ENCODE measurements at regions not wholly inside any gene's neighbourhood (a gene's known extent, or its start where the extent isn't known, plus 50 kb on each side); places are given as distances from the start of the nearest gene placed in this dataset.

- H3K27me3 ChIP-seq (ENCODE audit: control insufficient read depth in 1 of 2, insufficient read depth in 2 of 2, low read length in 2 of 2), result no peaks in the 10 kb centered on the region
- no peaks in the 10 kb centered on the region for H3K9me3 ChIP-seq (ENCODE audit: control insufficient read depth in 1 of 2, insufficient read depth in 1 of 2, low read length in 2 of 2)
- H3K36me3 ChIP-seq (ENCODE audit: insufficient read depth, low read length), result no peaks in the 10 kb centered on the region
- ChIA-PET POLR2A (interaction anchor here (0.5 to 6.1 kb wide), 26 partner anchors 9 to 1412 kb away, joined by 3 to 91 read pairs (median 6); no protein-coding TSS in a partner anchor), CTCF (interaction anchor here (0.6 to 6.9 kb wide), 9 partner anchors 13 to 464 kb away, joined by 3 to 40 read pairs (median 7); no protein-coding TSS in a partner anchor)
- peak overlapping the region; percentile 100 for H3K4me3 Mint-ChIP-seq
- H3K9me3 Mint-ChIP-seq, result no peaks in the 10 kb centered on the region
- ATAC-seq (ENCODE audit: poor library complexity), result peak; percentile 20
- intact Hi-C loops (cut with DNase I, micrococcal nuclease), result loop anchor here (2.0 to 5.0 kb wide), 3 partner anchors 34 to 91 kb away; no protein-coding TSS in a partner anchor
- peaks cover 81% of the 10 kb centered on the region for H3K4me1 ChIP-seq (ENCODE audit: insufficient read depth, low read length)
- peak in 9 of 14 experiments; percentile 26 to 74 (median 48) for DNase-seq
- peak overlapping the region; percentile 67 to 82 for H3K27ac ChIP-seq (ENCODE audit: low read depth in 1 of 2, low read length in 2 of 2)
- H3K27me3 Mint-ChIP-seq, result no peaks in the 10 kb centered on the region
- no peak for TF ChIP-seq CTCF (IDR thresholded peaks at IDR 0.05)
- peak overlapping the region; percentile 93 for H3K27ac Mint-ChIP-seq
- peaks cover 37% of the 10 kb centered on the region for H3K36me3 Mint-ChIP-seq (ENCODE audit: low read depth)
- H3K4me1 Mint-ChIP-seq (ENCODE audit: low read depth), result peaks cover 79% of the 10 kb centered on the region
- peak overlapping the region; percentile 100 for H3K4me3 ChIP-seq (ENCODE audit: low read length)
Measured at GRCh38 chr17:77373299-77374169, 232.8 kb downstream of the SEC14L1 start.

- H3K27ac Mint-ChIP-seq, result peak overlapping the region; percentile 93
- Histone ChIP-seq H3K36me3 (ENCODE audit: insufficient read depth, low read length) (peaks cover 2% of the 10 kb centered on the region), H3K4me3 (ENCODE audit: low read length) (peak overlapping the region; percentile 100), H3K27ac (ENCODE audit: low read depth in 1 of 2, low read length in 2 of 2) (peak overlapping the region; percentile 67 to 82), H3K27me3 (ENCODE audit: control insufficient read depth in 1 of 2, insufficient read depth in 2 of 2, low read length in 2 of 2) (no peaks in the 10 kb centered on the region), H3K9me3 (ENCODE audit: control insufficient read depth in 1 of 2, insufficient read depth in 1 of 2, low read length in 2 of 2) (no peaks in the 10 kb centered on the region), H3K4me1 (ENCODE audit: insufficient read depth, low read length) (peaks cover 86% of the 10 kb centered on the region)
- ChIA-PET CTCF (interaction anchor here (0.6 to 6.9 kb wide), 11 partner anchors 12 to 465 kb away, joined by 3 to 40 read pairs (median 5); no protein-coding TSS in a partner anchor), POLR2A (interaction anchor here (0.6 to 6.1 kb wide), 24 partner anchors 8 to 1022 kb away, joined by 3 to 91 read pairs (median 8); no protein-coding TSS in a partner anchor)
- DNase-seq (peak; percentile 48 to 91 (median 70)), ATAC-seq (ENCODE audit: poor library complexity) (peak; percentile 70)
- H3K4me1 Mint-ChIP-seq (ENCODE audit: low read depth), result peaks cover 85% of the 10 kb centered on the region
- TF ChIP-seq CTCF (IDR thresholded peaks at IDR 0.05), result peak; percentile 59
- H3K27me3 Mint-ChIP-seq, result no peaks in the 10 kb centered on the region
- H3K4me3 Mint-ChIP-seq, result peak overlapping the region; percentile 100
- intact Hi-C loops (cut with DNase I, micrococcal nuclease), result loop anchor here (2.0 to 5.0 kb wide), 3 partner anchors 33 to 92 kb away; no protein-coding TSS in a partner anchor
- H3K36me3 Mint-ChIP-seq (ENCODE audit: low read depth), result peaks cover 37% of the 10 kb centered on the region
- H3K9me3 Mint-ChIP-seq, result no peaks in the 10 kb centered on the region
Measured at GRCh38 chr17:77374170-77374936, 233.6 kb downstream of the SEC14L1 start.
